ENCODE measurements at regions not wholly inside any gene's neighbourhood (a gene's known extent, or its start where the extent isn't known, plus 50 kb on each side); places are given as distances from the start of the nearest gene placed in this dataset.

GRCh38 chr20:7091655-7092054 lies 324.2 kb downstream of the BMP2 start:
- TF ChIP-seq POLR2A (IDR thresholded peaks at IDR 0.05) (no peak), CTCF (IDR thresholded peaks at IDR 0.05) (no peak)

All from uterus (tissue), 2 donors.